Esophagus squamous epithelium (tissue), 5 donors: ENCODE measurements at regions not wholly inside any gene's neighbourhood (a gene's known extent, or its start where the extent isn't known, plus 50 kb on each side); places are given as distances from the start of the nearest gene placed in this dataset.

Experiments
- DNase-seq: peaks from one replicate; lab custom pipeline; 2025; lab: John Stamatoyannopoulos, UW
- H3K27ac ChIP-seq, 4 donors: fragments of 200-600 bp; sonication (generic); one replicate each; pipeline ENCODE4 v1.5.1; 2016 to 2019; ENCODE audit warnings: mild to moderate bottlenecking in 1 of 4
- H3K27me3 ChIP-seq, 4 donors: fragments of 200-600 bp; sonication (generic); 1 replicate in 3 of 4; 2 replicates in 1 of 4; pipeline versions ENCODE4 v1.5.1 to v1.6.0; 2017 to 2021; ENCODE audit warnings: antibody characterized with exemption in 1 of 4
- H3K36me3 ChIP-seq, 3 donors: fragments of 200-600 bp; sonication (generic); one replicate each; pipeline ENCODE4 v1.5.1; 2016 to 2019
- H3K4me1 ChIP-seq, 3 donors: fragments of 200-600 bp; sonication (generic); one replicate each; pipeline ENCODE4 v1.5.1; 2017 to 2019
- H3K4me3 ChIP-seq, 4 donors: fragments of 200-600 bp; sonication (generic); 1 replicate in 3 of 4; 2 replicates in 1 of 4; pipeline ENCODE4 v1.5.1; 2016 to 2019; ENCODE audit warnings: mild to moderate bottlenecking in 2 of 4, moderate library complexity in 1 of 4
- H3K9me3 ChIP-seq, 3 donors: fragments of 200-600 bp; sonication (generic); one replicate each; pipeline ENCODE4 v1.5.1; 2016 to 2019
- CTCF ChIP-seq, 6 experiments: fragments of 450-650 bp in 4 of 6; fragments of 200-600 bp in 2 of 6; sonication (generic) in 2 of 6; IDR thresholded peaks; one replicate each; pipeline ENCODE4 v1.5.1; 2016 to 2019; ENCODE audit warnings: antibody characterized with exemption in 6 of 6, mild to moderate bottlenecking in 4 of 6, moderate library complexity in 4 of 6
- POLR2A ChIP-seq, 4 donors: fragments of 450-650 bp; IDR thresholded peaks; one replicate each; pipeline ENCODE4 v1.6.1; 2017; ENCODE audit warnings: antibody characterized with exemption in 4 of 4, mild to moderate bottlenecking in 4 of 4, moderate library complexity in 3 of 4
- WGBS, 2 donors: methylation state at CpG; one replicate each; pipeline ENCODE4 v1.1.5; 2018; 5-methylcytosine and 5-hydroxymethylcytosine counted together
- intact Hi-C: fragments of 100-400 bp; cut with DNase I; formaldehyde crosslinking; loops from one replicate; pipeline ENCODE4 v1.15.0; 2022
- donor health status: DM: yes; HTN: yes; CAD: no.

GRCh38 chr5:166068547-166069335, 2222.7 kb upstream of the WWC1 start:
- Histone ChIP-seq H3K9me3 (no peaks in the 10 kb centered on the region), H3K27ac (no peak overlapping the region), H3K4me1 (no peaks in the 10 kb centered on the region), H3K36me3 (no peaks in the 10 kb centered on the region), H3K4me3 (no peak overlapping the region), H3K27me3 (no peaks in the 10 kb centered on the region)
- no peak for TF ChIP-seq CTCF (IDR thresholded peaks at IDR 0.05)
- no peak for TF ChIP-seq POLR2A (IDR thresholded peaks at IDR 0.05)
- WGBS, 2 donors: 74 to 76% methylated on average over 9 of the region's 9 CpGs
- DNase-seq: no peak
- intact Hi-C loops: no loop called here

- intact Hi-C loops: no loop called here
- no peaks in the 10 kb centered on the region for H3K36me3 ChIP-seq
Observed at GRCh38 chr5:166073901-166074581, 2217.4 kb upstream of the WWC1 start.

GRCh38 chr5:166074582-166075481, 2216.6 kb upstream of the WWC1 start:
- Histone ChIP-seq H3K9me3 (no peaks in the 10 kb centered on the region), H3K27ac (no peak overlapping the region), H3K4me3 (no peak overlapping the region), H3K36me3 (no peaks in the 10 kb centered on the region), H3K4me1 (no peaks in the 10 kb centered on the region), H3K27me3 (no peaks in the 10 kb centered on the region)
- no peak for DNase-seq
- TF ChIP-seq CTCF (IDR thresholded peaks at IDR 0.05) (no peak), POLR2A (IDR thresholded peaks at IDR 0.05) (no peak)
- WGBS, 2 donors: 45 to 46% methylated on average over 5 of the region's 5 CpGs
- intact Hi-C loops: no loop called here

More at GRCh38 chr5:166073901-166074581, 2217.4 kb upstream of the WWC1 start:
- H3K4me1 ChIP-seq: no peaks in the 10 kb centered on the region
- H3K27ac ChIP-seq: no peak overlapping the region
- no peak for DNase-seq
- TF ChIP-seq CTCF (IDR thresholded peaks at IDR 0.05) (no peak), POLR2A (IDR thresholded peaks at IDR 0.05) (no peak)
- no peaks in the 10 kb centered on the region for H3K27me3 ChIP-seq
- 32 to 39% methylated on average over 3 to 6 of the region's 6 CpGs for WGBS, 2 donors
- no peak overlapping the region for H3K4me3 ChIP-seq
- H3K9me3 ChIP-seq: no peaks in the 10 kb centered on the region

GRCh38 chr5:166083183-166083959, 2208.1 kb upstream of the WWC1 start:
- H3K4me1 ChIP-seq: no peaks in the 10 kb centered on the region
- intact Hi-C loops: no loop called here
- DNase-seq: no peak
- H3K36me3 ChIP-seq: no peaks in the 10 kb centered on the region
- H3K27ac ChIP-seq: no peak overlapping the region
- H3K4me3 ChIP-seq: no peak overlapping the region
- H3K9me3 ChIP-seq: peaks cover 0 to 4% (median 0%) of the 10 kb centered on the region in 3 donors
- no peaks in the 10 kb centered on the region for H3K27me3 ChIP-seq
- no peak for TF ChIP-seq POLR2A (IDR thresholded peaks at IDR 0.05)
- TF ChIP-seq CTCF (IDR thresholded peaks at IDR 0.05): no peak
- 46 to 54% methylated on average over 11 of the region's 11 CpGs for WGBS, 2 donors
